GM12878 (cell line): ENCODE measurements at regions not wholly inside any gene's neighbourhood (a gene's known extent, or its start where the extent isn't known, plus 50 kb on each side); places are given as distances from the start of the nearest gene placed in this dataset.

Experiments
- ATAC-seq: fragments of 200-7000 bp; cut with Tn5 transposase; 3 replicates; pipeline ENCODE4 v1.9.1; 2020; ENCODE audit warnings: mild to moderate bottlenecking, moderate library complexity
- BruUV-seq: library from RNA; stranded (reverse); fragments of 400-500 nt; replicated peaks from 2 replicates; lab custom pipeline; 2021; lab: Mats Ljungman, UMichigan
- CTCF ChIA-PET: fragments of 300-600 bp; sonication (Branson Sonifier 250); formaldehyde crosslinking; extraction: SDS; loops from one replicate; lab custom pipeline; 2021; ENCODE audit warnings: inconsistent platforms; lab: Yijun Ruan, JAX
- POLR2A ChIA-PET: fragments of 350-600 bp; formaldehyde crosslinking; extraction: SDS; loops from one replicate; lab custom pipeline; 2021; ENCODE audit warnings: inconsistent platforms; lab: Charles Lee
- RAD21 ChIA-PET: fragments of 300-600 bp; sonication (Branson Sonifier 250); formaldehyde crosslinking; loops from one replicate; lab custom pipeline; 2023; ENCODE audit warnings: antibody characterized with exemption; ENCODE audit not compliant: unreplicated experiment; lab: Charles Lee
- SMC1A ChIA-PET: fragments of 300-600 bp; sonication (Branson Sonifier 250); formaldehyde crosslinking; loops from one replicate; lab custom pipeline; 2023; ENCODE audit not compliant: unreplicated experiment, uncharacterized antibody; lab: Charles Lee
- DNase-seq: peaks from one replicate; pipeline ENCODE4 v3.0.0-alpha.2; 2011; ENCODE audit warnings: low read depth, low spot score
- FAIRE-seq: peaks from 3 replicates; lab custom pipeline; 2011; peaks lifted over from hg19 to GRCh38; lab: Jason Lieb, UNC
- H2AFZ ChIP-seq: 2 replicates; pipeline ENCODE4 v1.6.0; 2011; ENCODE audit warnings: low read depth, low read length, control low read depth; ENCODE audit not compliant: control insufficient read depth
- H3K27ac ChIP-seq: 2 replicates; pipeline ENCODE4 v1.5.1; 2011; ENCODE audit warnings: control low read depth; ENCODE audit not compliant: control insufficient read depth, insufficient read depth
- H3K27me3 ChIP-seq, 2 experiments: replicated peaks in 1 of 2; 2 replicates each; pipeline versions ENCODE4 v1.6.0 to v1.6.1; 2011; ENCODE audit warnings: low read length in 1 of 2; ENCODE audit not compliant: control insufficient read depth in 2 of 2, insufficient read depth in 2 of 2
- H3K36me3 ChIP-seq, 2 experiments: 2 replicates each; pipeline ENCODE4 v1.5.1; 2011; ENCODE audit warnings: low read length in 1 of 2; ENCODE audit not compliant: control insufficient read depth in 2 of 2, insufficient read depth in 2 of 2
- H3K4me1 ChIP-seq: 2 replicates; pipeline ENCODE4 v1.6.1; 2011; ENCODE audit warnings: mild to moderate bottlenecking, low read length, moderate library complexity, mixed read lengths; ENCODE audit not compliant: control insufficient read depth, insufficient read depth
- H3K4me2 ChIP-seq: 2 replicates; pipeline ENCODE4 v1.6.0; 2011; ENCODE audit warnings: control low read depth; ENCODE audit not compliant: control insufficient read depth, insufficient read depth
- H3K4me3 ChIP-seq: fragments of 200-600 bp; sonication (generic); 2 replicates; pipeline ENCODE4 v1.5.1; 2016
- H3K79me2 ChIP-seq: 2 replicates; pipeline ENCODE4 v1.6.0; 2011; ENCODE audit warnings: low read length; ENCODE audit not compliant: control insufficient read depth, insufficient read depth
- H3K9ac ChIP-seq: 2 replicates; pipeline ENCODE4 v1.8.0; 2011; ENCODE audit warnings: low read length, control low read depth, mixed read lengths; ENCODE audit not compliant: control insufficient read depth, insufficient read depth
- H3K9me3 ChIP-seq: replicated peaks from 3 replicates; pipeline ENCODE4 v1.5.1; 2011; ENCODE audit warnings: mild to moderate bottlenecking, low read length; ENCODE audit not compliant: control insufficient read depth, insufficient read depth
- H4K20me1 ChIP-seq: 2 replicates; pipeline ENCODE4 v1.6.0; 2011; ENCODE audit not compliant: control insufficient read depth, insufficient read depth
- CBX3 ChIP-seq: fragments of 200-600 bp; sonication (generic); IDR thresholded peaks from 2 replicates; pipeline ENCODE4 v1.6.1; 2016; ENCODE audit warnings: low read depth, borderline replicate concordance
- EGR1 ChIP-seq, 2 experiments: IDR thresholded peaks; 1 replicate in 1 of 2; 2 replicates in 1 of 2; pipeline ENCODE4 v1.6.1; 2011 to 2012; ENCODE audit warnings: low read depth in 2 of 2, low read length in 2 of 2, borderline replicate concordance in 1 of 2, mild to moderate bottlenecking in 1 of 2, moderate library complexity in 1 of 2
- FOS ChIP-seq: IDR thresholded peaks from 3 replicates; pipeline ENCODE4 v1.6.1; 2011; ENCODE audit warnings: borderline replicate concordance; ENCODE audit not compliant: insufficient read length; ENCODE audit errors: extremely low read depth
- HDAC2 ChIP-seq: fragments of 200-600 bp; sonication (generic); IDR thresholded peaks from 2 replicates; pipeline ENCODE4 v1.6.1; 2017
- HDAC6 ChIP-seq: fragments of 200-600 bp; sonication (generic); IDR thresholded peaks from one replicate; pipeline ENCODE4 v1.8.0; 2017; ENCODE audit warnings: antibody characterized with exemption; ENCODE audit not compliant: unreplicated experiment
- IRF4 ChIP-seq: IDR thresholded peaks from 2 replicates; pipeline ENCODE4 v1.6.1; 2011; ENCODE audit warnings: low read depth, low read length
- NR2C2 ChIP-seq: IDR thresholded peaks from 2 replicates; pipeline ENCODE4 v1.6.1; 2011; ENCODE audit warnings: borderline replicate concordance, low read depth; ENCODE audit not compliant: control insufficient read depth, insufficient read length
- PBX3 ChIP-seq: IDR thresholded peaks from 2 replicates; pipeline ENCODE4 v1.6.1; 2011; ENCODE audit warnings: mild to moderate bottlenecking, low read depth, low read length, moderate library complexity; ENCODE audit not compliant: insufficient replicate concordance
- SREBF1 ChIP-seq: IDR thresholded peaks from 2 replicates; pipeline ENCODE4 v1.6.1; 2012; ENCODE audit warnings: mild to moderate bottlenecking, low read length
- TCF7 ChIP-seq: IDR thresholded peaks from 2 replicates; pipeline ENCODE4 v1.6.1; 2014; ENCODE audit warnings: antibody characterized with exemption, borderline replicate concordance
- WGBS: methylation state at CpG from one replicate; pipeline ENCODE4 v1.1.6; 2016; ENCODE audit warnings: low lambda C conversion rate; ENCODE audit not compliant: insufficient replicate concordance, insufficient coverage; ENCODE audit errors: missing lambda C conversion rate; 5-methylcytosine and 5-hydroxymethylcytosine counted together
- in situ Hi-C: fragments of 300-500 bp; cut with MboI; formaldehyde crosslinking; loops from 9 replicates; pipeline ENCODE4 v1.14.3; 2018; ENCODE audit warnings: mixed read lengths
- intact Hi-C: fragments of 100-400 bp; cut with micrococcal nuclease; formaldehyde crosslinking; loops from one replicate; pipeline ENCODE4 v1.14.2; 2022; ENCODE audit not compliant: unreplicated experiment

- Histone ChIP-seq H3K79me2 (no peaks in the 10 kb centered on the region), H3K27ac (no peak overlapping the region), H4K20me1 (no peaks in the 10 kb centered on the region), H3K9me3 (no peaks in the 10 kb centered on the region), H3K9ac (no peak overlapping the region), H3K27me3 (no peaks in the 10 kb centered on the region; a peak in 2 of 4 replicates), H3K4me2 (no peak overlapping the region), H2AFZ (no peak overlapping the region), H3K4me3 (no peak overlapping the region), H3K36me3 (no peaks in the 10 kb centered on the region), H3K4me1 (no peaks in the 10 kb centered on the region)
- WGBS, result 7% methylated on average over 5 of the region's 5 CpGs
- SMC1A ChIA-PET, result no interaction called here
- intact Hi-C loops, result no loop called here
- DNase-seq (no peak), FAIRE-seq (no peak), ATAC-seq (no peak; the same call in 2 of the 3 replicates)
- RAD21 ChIA-PET, result no interaction called here
- no TSS peak for BruUV-seq
- in situ Hi-C loops, result no loop called here
- CTCF ChIA-PET, result interaction anchor here (0.9 kb wide), 1 partner anchor 20 kb away, joined by 3 read pairs; no protein-coding TSS in a partner anchor
- no peak for TF ChIP-seq CBX3
- POLR2A ChIA-PET, result interaction anchor here (0.7 kb wide), 1 partner anchor 282 kb away, joined by 6 read pairs; no protein-coding TSS in a partner anchor
Measured at GRCh38 chr4:138959097-138959815, 56.3 kb upstream of the NOCT start.

GRCh38 chr4:138958519-138958918 is 57.1 kb upstream of the NOCT start:
- H3K9me3 ChIP-seq, result no peaks in the 10 kb centered on the region
- intact Hi-C loops, result no loop called here
- ChIA-PET POLR2A (no interaction called here), SMC1A (no interaction called here), CTCF (interaction anchor here (0.9 to 1.1 kb wide), 2 partner anchors 19 to 87 kb away, joined by 3 read pairs; no protein-coding TSS in a partner anchor), RAD21 (no interaction called here)
- FAIRE-seq (no peak), ATAC-seq (no peak), DNase-seq (no peak)
- H4K20me1 ChIP-seq, result no peaks in the 10 kb centered on the region
- H3K27me3 ChIP-seq, result no peaks in the 10 kb centered on the region; a peak in 2 of 4 replicates
- no peak overlapping the region for H3K27ac ChIP-seq
- no peaks in the 10 kb centered on the region for H3K36me3 ChIP-seq
- WGBS, result 26% methylated on average over 3 of the region's 3 CpGs
- H3K79me2 ChIP-seq, result no peaks in the 10 kb centered on the region
- in situ Hi-C loops, result no loop called here
- no peak overlapping the region for H3K4me3 ChIP-seq
- H2AFZ ChIP-seq, result no peak overlapping the region
- H3K4me1 ChIP-seq, result no peaks in the 10 kb centered on the region
- no peak overlapping the region for H3K4me2 ChIP-seq
- TF ChIP-seq IRF4 (no peak), SREBF1 (no peak), FOS (no peak), EGR1 (IDR thresholded peaks at IDR 0.05; ENCODE audit: borderline replicate concordance in 1 of 2, low read depth in 2 of 2, low read length in 2 of 2) (no peak), PBX3 (no peak), TCF7 (no peak), NR2C2 (no peak), HDAC2 (no peak), HDAC6 (no peak)
- BruUV-seq, result no TSS peak
- no peak overlapping the region for H3K9ac ChIP-seq
